ENCODE measurements at regions not wholly inside any gene's neighbourhood (a gene's known extent, or its start where the extent isn't known, plus 50 kb on each side); places are given as distances from the start of the nearest gene placed in this dataset.

DNA sequence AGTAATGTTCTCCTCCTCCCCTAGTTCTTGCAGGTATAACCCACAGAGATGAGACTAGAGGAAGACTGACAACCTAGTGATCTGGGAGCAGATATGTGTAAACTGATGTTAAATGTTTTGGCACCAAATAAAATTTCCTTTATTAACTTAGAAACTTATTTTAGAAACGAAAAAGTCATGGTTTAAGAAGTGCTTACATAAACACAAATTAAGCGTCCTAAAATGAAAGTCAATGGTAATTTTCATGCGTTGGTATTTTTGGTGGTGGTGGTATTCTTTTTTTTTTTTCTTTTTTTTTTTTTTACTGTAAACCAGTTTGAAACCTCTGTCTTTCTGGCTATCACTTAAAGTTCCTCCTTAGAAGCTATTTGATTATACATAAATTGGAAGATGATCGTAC lies 1438.1 kb upstream of the TENM3 start:
- TF ChIP-seq, protein P1, sequence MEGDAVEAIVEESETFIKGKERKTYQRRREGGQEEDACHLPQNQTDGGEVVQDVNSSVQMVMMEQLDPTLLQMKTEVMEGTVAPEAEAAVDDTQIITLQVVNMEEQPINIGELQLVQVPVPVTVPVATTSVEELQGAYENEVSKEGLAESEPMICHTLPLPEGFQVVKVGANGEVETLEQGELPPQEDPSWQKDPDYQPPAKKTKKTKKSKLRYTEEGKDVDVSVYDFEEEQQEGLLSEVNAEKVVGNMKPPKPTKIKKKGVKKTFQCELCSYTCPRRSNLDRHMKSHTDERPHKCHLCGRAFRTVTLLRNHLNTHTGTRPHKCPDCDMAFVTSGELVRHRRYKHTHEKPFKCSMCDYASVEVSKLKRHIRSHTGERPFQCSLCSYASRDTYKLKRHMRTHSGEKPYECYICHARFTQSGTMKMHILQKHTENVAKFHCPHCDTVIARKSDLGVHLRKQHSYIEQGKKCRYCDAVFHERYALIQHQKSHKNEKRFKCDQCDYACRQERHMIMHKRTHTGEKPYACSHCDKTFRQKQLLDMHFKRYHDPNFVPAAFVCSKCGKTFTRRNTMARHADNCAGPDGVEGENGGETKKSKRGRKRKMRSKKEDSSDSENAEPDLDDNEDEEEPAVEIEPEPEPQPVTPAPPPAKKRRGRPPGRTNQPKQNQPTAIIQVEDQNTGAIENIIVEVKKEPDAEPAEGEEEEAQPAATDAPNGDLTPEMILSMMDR (IDR thresholded peaks at IDR 0.05 in 4 of 5, conservative IDR thresholded peaks at IDR 0.05 in 1 of 5): no peak
- TF ChIP-seq POLR2A (IDR thresholded peaks at IDR 0.05): no peak

All from gastrocnemius medialis (tissue), 4 donors.